ENCODE measurements at regions not wholly inside any gene's neighbourhood (a gene's known extent, or its start where the extent isn't known, plus 50 kb on each side); places are given as distances from the start of the nearest gene placed in this dataset.

DNA sequence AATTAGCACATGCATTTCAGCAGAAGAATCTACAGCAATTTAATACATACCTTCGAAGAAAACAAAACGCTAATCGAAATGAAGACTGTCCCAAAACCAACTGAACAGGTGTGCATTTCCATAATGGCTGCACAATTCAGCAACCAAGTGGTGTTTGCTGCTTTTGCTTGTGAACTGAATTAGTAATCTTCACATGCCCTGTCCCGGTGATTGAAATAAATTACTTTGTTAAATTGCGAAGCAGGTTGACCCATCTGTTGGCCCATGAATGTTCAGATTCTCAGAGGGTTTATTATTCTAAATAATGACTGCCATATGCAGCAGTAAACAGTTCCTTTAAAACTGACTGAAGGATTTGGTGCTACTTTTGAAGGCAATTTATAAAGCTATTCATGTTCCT is 445.2 kb upstream of the NFE2L3 start:
- H3K9ac ChIP-seq (ENCODE audit: low read length) = no peak overlapping the region
- TF ChIP-seq TAF1 (IDR thresholded peaks at IDR 0.05; ENCODE audit: low read depth) = no peak
- TF ChIP-seq RAD21 (conservative IDR thresholded peaks at IDR 0.05) = no peak
- no peak overlapping the region for H3K4me3 ChIP-seq (ENCODE audit: low read length)
- H3K79me2 ChIP-seq (replicated peaks; ENCODE audit: insufficient read depth, low read length) = no peaks in the 10 kb centered on the region
- H3K9me2 ChIP-seq (ENCODE audit: insufficient read depth, low read length) = no peaks in the 10 kb centered on the region
- no peak overlapping the region for H3K27ac ChIP-seq (ENCODE audit: low read length)
- H2AFZ ChIP-seq (ENCODE audit: low read depth, low read length) = no peak overlapping the region
- no peaks in the 10 kb centered on the region for H3K9me3 ChIP-seq (ENCODE audit: low read length)
- H3K4me2 ChIP-seq (ENCODE audit: low read length) = no peak overlapping the region
- H3K27me3 ChIP-seq (ENCODE audit: insufficient read depth, low read depth, low read length) = no peaks in the 10 kb centered on the region
- H3F3A ChIP-seq (ENCODE audit: insufficient read depth, low read length, poor library complexity, severe bottlenecking) = no peaks in the 10 kb centered on the region
- no peaks in the 10 kb centered on the region for H4K20me1 ChIP-seq (ENCODE audit: insufficient read depth)
- H3K36me3 ChIP-seq (ENCODE audit: insufficient read depth, low read length) = no peaks in the 10 kb centered on the region

GRCh38 chr7:25707768-25708620 is 444.0 kb upstream of the NFE2L3 start:
- no peak overlapping the region for H3K4me3 ChIP-seq (ENCODE audit: low read length)
- TF ChIP-seq RAD21 (conservative IDR thresholded peaks at IDR 0.05) (no peak), POLR2AphosphoS5 (IDR thresholded peaks at IDR 0.05) (no peak), REST (IDR thresholded peaks at IDR 0.05; ENCODE audit: borderline replicate concordance) (no peak)
- no peaks in the 10 kb centered on the region for H3K79me2 ChIP-seq (replicated peaks; ENCODE audit: insufficient read depth, low read length)
- no peak overlapping the region for H3K4me2 ChIP-seq (ENCODE audit: low read length)
- no peaks in the 10 kb centered on the region for H4K20me1 ChIP-seq (ENCODE audit: insufficient read depth)
- H3K9ac ChIP-seq (ENCODE audit: low read length) = no peak overlapping the region
- H2AFZ ChIP-seq (ENCODE audit: low read depth, low read length) = no peak overlapping the region
- no peaks in the 10 kb centered on the region for H3K27me3 ChIP-seq (ENCODE audit: insufficient read depth, low read depth, low read length)
- no peaks in the 10 kb centered on the region for H3K9me3 ChIP-seq (ENCODE audit: low read length)
- no peaks in the 10 kb centered on the region for H3F3A ChIP-seq (ENCODE audit: insufficient read depth, low read length, poor library complexity, severe bottlenecking)
- H3K27ac ChIP-seq (ENCODE audit: low read length) = no peak overlapping the region
- H3K36me3 ChIP-seq (ENCODE audit: insufficient read depth, low read length) = no peaks in the 10 kb centered on the region
- no peaks in the 10 kb centered on the region for H3K9me2 ChIP-seq (ENCODE audit: insufficient read depth, low read length)

DNA sequence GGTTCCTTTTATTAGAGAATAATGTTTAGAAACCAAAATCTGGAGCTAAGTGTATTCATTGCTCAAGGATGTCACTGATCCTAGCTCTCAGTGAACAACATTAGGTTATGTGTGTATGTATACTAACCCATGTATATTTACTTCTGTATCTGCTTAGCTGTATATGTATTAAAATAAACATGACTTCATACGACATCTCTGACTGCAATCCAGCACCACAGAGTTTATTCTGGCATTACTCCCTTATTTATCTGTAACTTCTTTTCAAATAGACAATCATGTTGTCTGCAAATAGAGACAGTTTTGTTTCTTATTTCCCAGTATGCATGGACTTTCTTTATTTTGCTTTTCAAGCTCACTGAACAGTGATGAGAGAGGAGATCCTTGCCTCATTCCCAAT is 441.0 kb upstream of the NFE2L3 start:
- H3K27ac ChIP-seq (ENCODE audit: low read length) = no peak overlapping the region
- H3K9me3 ChIP-seq (ENCODE audit: low read length) = no peaks in the 10 kb centered on the region
- H3K79me2 ChIP-seq (replicated peaks; ENCODE audit: insufficient read depth, low read length) = no peaks in the 10 kb centered on the region
- TF ChIP-seq POLR2AphosphoS5 (IDR thresholded peaks at IDR 0.05) (no peak), RAD21 (conservative IDR thresholded peaks at IDR 0.05) (no peak), EP300 (conservative IDR thresholded peaks at IDR 0.05; ENCODE audit: poor library complexity, severe bottlenecking) (no peak), TAF1 (IDR thresholded peaks at IDR 0.05; ENCODE audit: low read depth) (no peak), CTCF (IDR thresholded peaks at IDR 0.05; ENCODE audit: poor library complexity, severe bottlenecking) (no peak), EZH2 (IDR thresholded peaks at IDR 0.05; ENCODE audit: borderline replicate concordance, insufficient read depth, low read length, poor library complexity, severe bottlenecking) (no peak), MXI1 (conservative IDR thresholded peaks at IDR 0.05; ENCODE audit: poor library complexity, severe bottlenecking) (no peak), REST (IDR thresholded peaks at IDR 0.05; ENCODE audit: borderline replicate concordance) (no peak), SMC3 (conservative IDR thresholded peaks at IDR 0.05; ENCODE audit: poor library complexity) (no peak)
- H3F3A ChIP-seq (ENCODE audit: insufficient read depth, low read length, poor library complexity, severe bottlenecking) = no peaks in the 10 kb centered on the region
- H3K27me3 ChIP-seq (ENCODE audit: insufficient read depth, low read depth, low read length) = no peaks in the 10 kb centered on the region
- H3K4me2 ChIP-seq (ENCODE audit: low read length) = no peak overlapping the region
- no peak overlapping the region for H3K9ac ChIP-seq (ENCODE audit: low read length)
- H3K9me2 ChIP-seq (ENCODE audit: insufficient read depth, low read length) = no peaks in the 10 kb centered on the region
- no peaks in the 10 kb centered on the region for H3K36me3 ChIP-seq (ENCODE audit: insufficient read depth, low read length)
- no peaks in the 10 kb centered on the region for H4K20me1 ChIP-seq (ENCODE audit: insufficient read depth)
- H2AFZ ChIP-seq (ENCODE audit: low read depth, low read length) = no peak overlapping the region
- H3K4me3 ChIP-seq (ENCODE audit: low read length) = no peak overlapping the region

Data from neural cell (in vitro differentiated cells).